Aorta (tissue), 5 donors: ENCODE measurements at regions not wholly inside any gene's neighbourhood (a gene's known extent, or its start where the extent isn't known, plus 50 kb on each side); places are given as distances from the start of the nearest gene placed in this dataset.

Experiments
- ATAC-seq: fragments of 200-7000 bp; cut with Tn5 transposase; one replicate; pipeline ENCODE4 v1.9.1; 2022; ENCODE audit warnings: moderate library complexity; ENCODE audit not compliant: low FRiP score
- DNase-seq, 2 donors: peaks; one replicate each; pipeline ENCODE4 v3.0.0-alpha.2; 2020
- H3K27ac ChIP-seq, 2 donors: one replicate each; pipeline ENCODE4 v1.5.1; 2013; ENCODE audit warnings: low read length in 2 of 2, mild to moderate bottlenecking in 2 of 2, moderate library complexity in 2 of 2, control low read depth in 1 of 2, inconsistent platforms in 1 of 2, low read depth in 1 of 2
- H3K27me3 ChIP-seq, 2 donors: one replicate each; pipeline ENCODE4 v1.6.1; 2013; ENCODE audit warnings: control low read depth in 1 of 2, low read length in 1 of 2, mild to moderate bottlenecking in 1 of 2, moderate library complexity in 1 of 2; ENCODE audit not compliant: insufficient read depth in 2 of 2, control insufficient read depth in 1 of 2
- H3K36me3 ChIP-seq, 2 donors: one replicate each; pipeline ENCODE4 v1.6.1; 2013; ENCODE audit warnings: control low read depth in 1 of 2, low read length in 1 of 2, mild to moderate bottlenecking in 1 of 2; ENCODE audit not compliant: insufficient read depth in 2 of 2, control insufficient read depth in 1 of 2
- H3K4me1 ChIP-seq, 2 donors: one replicate each; pipeline ENCODE4 v1.6.1; 2013; ENCODE audit warnings: low read length in 2 of 2, control low read depth in 1 of 2, mild to moderate bottlenecking in 1 of 2, moderate library complexity in 1 of 2; ENCODE audit not compliant: insufficient read depth in 2 of 2, control insufficient read depth in 1 of 2
- H3K4me3 ChIP-seq, 2 donors: one replicate each; pipeline ENCODE4 v1.5.1; 2013; ENCODE audit warnings: low read length in 2 of 2, control low read depth in 1 of 2, mild to moderate bottlenecking in 1 of 2
- H3K9me3 ChIP-seq: one replicate; pipeline ENCODE4 v1.6.1; 2013; ENCODE audit warnings: mild to moderate bottlenecking, low read length; ENCODE audit not compliant: control insufficient read depth
- WGBS, 2 donors: extraction: QIAGEN DNeasy Blood & Tissue Kit; methylation state at CpG; one replicate each; pipeline ENCODE4 v1.1.7; 2013; 5-methylcytosine and 5-hydroxymethylcytosine counted together
- intact Hi-C, 2 donors: fragments of 100-400 bp; cut with DNase I; formaldehyde crosslinking; loops; one replicate each; pipeline versions ENCODE4 v1.14.2 to v1.15.0; 2022
- donor health status: healthy with polysubstance abuse.
- donor health status: Bipolar disorder and iron deficiency.
- donor health status: DM: no; HTN: no; CAD: no.
- donor health status: DM: no; HTN: no; CAD: no.
- donor health status: DM: yes; HTN: yes; CAD: no.

DNA sequence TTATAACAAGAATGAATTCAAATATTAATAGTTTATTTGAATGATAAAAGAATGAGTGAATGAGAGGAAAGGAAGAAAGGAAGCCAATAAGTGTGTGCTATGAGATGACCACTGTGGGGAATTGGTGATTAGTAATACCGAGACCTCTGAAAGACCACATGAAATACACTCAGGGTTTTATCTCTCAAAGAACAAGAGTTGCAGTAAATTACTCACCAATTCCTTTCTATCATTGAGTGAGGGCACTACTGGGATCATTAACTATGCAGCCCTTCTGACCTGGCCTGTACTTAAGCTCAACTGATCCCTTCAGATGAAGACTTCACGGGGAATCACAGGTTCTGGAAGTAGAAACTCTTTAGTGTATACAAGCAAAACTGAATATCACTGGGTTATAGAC lies 1636.1 kb downstream of the SLITRK5 start:
- no peak overlapping the region for H3K4me3 ChIP-seq
- ATAC-seq (no peak), DNase-seq (no peak)
- H3K36me3 ChIP-seq, result no peaks in the 10 kb centered on the region
- H3K27me3 ChIP-seq, result no peaks in the 10 kb centered on the region
- intact Hi-C loops, result no loop called here
- no peaks in the 10 kb centered on the region for H3K4me1 ChIP-seq
- H3K27ac ChIP-seq, result no peak overlapping the region
- H3K9me3 ChIP-seq, result no peaks in the 10 kb centered on the region
- WGBS, 2 donors, result 77 to 82% methylated on average over 2 of the region's 2 CpGs

GRCh38 chr13:89310943-89311672 lies 1639.9 kb downstream of the SLITRK5 start:
- intact Hi-C loops, result no loop called here
- no peak for DNase-seq
- Histone ChIP-seq H3K27me3 (no peaks in the 10 kb centered on the region), H3K36me3 (no peaks in the 10 kb centered on the region), H3K9me3 (peaks cover 2% of the 10 kb centered on the region), H3K4me1 (no peaks in the 10 kb centered on the region), H3K27ac (no peak overlapping the region), H3K4me3 (no peak overlapping the region)
- 11 to 17% methylated on average over 4 of the region's 4 CpGs for WGBS, 2 donors
- no peak for ATAC-seq

DNA sequence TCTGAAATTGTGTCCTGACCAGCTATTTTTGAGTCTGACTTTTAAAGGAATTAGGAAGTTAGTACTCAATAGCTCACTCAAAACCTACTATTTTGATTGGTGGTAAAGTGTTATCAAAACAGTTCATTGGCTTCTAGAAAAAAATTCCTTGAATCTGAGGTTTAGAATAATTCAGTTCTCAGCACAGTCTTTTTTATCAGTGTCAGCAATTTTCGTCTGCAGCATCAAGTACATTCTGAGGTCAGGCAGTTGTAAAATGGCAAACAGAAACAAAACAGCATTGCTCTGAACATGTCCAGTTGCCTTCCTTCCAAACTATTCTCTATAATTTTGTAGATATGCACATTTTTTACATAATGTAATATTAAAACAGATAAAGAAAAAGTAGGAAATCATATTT lies 1644.1 kb downstream of the SLITRK5 start:
- Histone ChIP-seq H3K9me3 (peaks cover 2% of the 10 kb centered on the region), H3K27me3 (no peaks in the 10 kb centered on the region), H3K27ac (no peak overlapping the region), H3K36me3 (no peaks in the 10 kb centered on the region), H3K4me1 (no peaks in the 10 kb centered on the region), H3K4me3 (no peak overlapping the region)
- 7 to 8% methylated on average over 1 of the region's 1 CpG for WGBS, 2 donors
- ATAC-seq (no peak), DNase-seq (no peak)
- intact Hi-C loops, result no loop called here

GRCh38 chr13:89322466-89322865 lies 1651.3 kb downstream of the SLITRK5 start:
- intact Hi-C loops, result no loop called here
- Histone ChIP-seq H3K27ac (no peak overlapping the region), H3K4me3 (no peak overlapping the region), H3K9me3 (no peaks in the 10 kb centered on the region), H3K36me3 (no peaks in the 10 kb centered on the region), H3K4me1 (no peaks in the 10 kb centered on the region), H3K27me3 (no peaks in the 10 kb centered on the region)
- no peak for ATAC-seq
- DNase-seq, result no peak
- WGBS, 2 donors, result 64 to 65% methylated on average over 5 of the region's 5 CpGs

DNA sequence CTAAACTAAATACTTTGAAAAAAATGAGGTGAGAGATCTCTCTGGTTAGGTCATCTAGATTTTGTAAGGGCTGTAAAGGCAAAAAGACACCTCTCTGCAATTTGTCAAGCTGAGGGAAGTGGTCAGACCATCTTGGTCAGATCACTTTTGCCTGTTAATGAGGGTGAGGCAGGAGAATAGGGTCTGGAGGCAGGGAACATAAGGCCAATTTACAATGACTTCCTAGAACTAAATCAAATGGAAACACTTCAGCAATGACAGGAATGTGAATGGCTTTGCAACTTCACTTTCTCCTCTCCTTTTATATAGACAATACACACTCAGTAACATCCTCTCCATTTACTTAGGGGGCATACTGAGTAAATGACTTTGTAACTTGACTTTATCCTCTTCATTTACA lies 1653.4 kb downstream of the SLITRK5 start:
- DNase-seq, result no peak

GRCh38 chr13:89343165-89343564 lies 1672.0 kb downstream of the SLITRK5 start:
- intact Hi-C loops, result no loop called here
- H3K4me1 ChIP-seq, result no peaks in the 10 kb centered on the region
- H3K9me3 ChIP-seq, result peaks cover 2% of the 10 kb centered on the region
- no peak overlapping the region for H3K27ac ChIP-seq
- WGBS, 2 donors, result 70 to 78% methylated on average over 1 of the region's 1 CpG
- DNase-seq, result no peak
- no peak overlapping the region for H3K4me3 ChIP-seq
- no peaks in the 10 kb centered on the region for H3K27me3 ChIP-seq
- no peak for ATAC-seq
- H3K36me3 ChIP-seq, result no peaks in the 10 kb centered on the region

More for the DNA sequence above, 1653.4 kb downstream of the SLITRK5 start:
- no peaks in the 10 kb centered on the region for H3K4me1 ChIP-seq
- H3K36me3 ChIP-seq, result no peaks in the 10 kb centered on the region
- peaks cover 2% of the 10 kb centered on the region for H3K9me3 ChIP-seq
- no peaks in the 10 kb centered on the region for H3K27me3 ChIP-seq
- no peak for ATAC-seq
- no peak overlapping the region for H3K27ac ChIP-seq
- intact Hi-C loops, result no loop called here
- no peak overlapping the region for H3K4me3 ChIP-seq

- Histone ChIP-seq H3K4me1 (no peaks in the 10 kb centered on the region), H3K9me3 (no peaks in the 10 kb centered on the region), H3K27me3 (no peaks in the 10 kb centered on the region), H3K36me3 (no peaks in the 10 kb centered on the region), H3K27ac (no peak overlapping the region), H3K4me3 (no peak overlapping the region)
- ATAC-seq (no peak), DNase-seq (no peak)
- intact Hi-C loops, result no loop called here
- 76 to 79% methylated on average over 2 of the region's 2 CpGs for WGBS, 2 donors
These were observed 1681.2 kb downstream of the SLITRK5 start for GRCh38 chr13:89352384-89352783.

- H3K27ac ChIP-seq, result no peak overlapping the region
- WGBS, 2 donors, result 83 to 86% methylated on average over 4 of the region's 4 CpGs
- intact Hi-C loops, result no loop called here
- no peaks in the 10 kb centered on the region for H3K36me3 ChIP-seq
- H3K27me3 ChIP-seq, result no peaks in the 10 kb centered on the region
- no peak overlapping the region for H3K4me3 ChIP-seq
- no peaks in the 10 kb centered on the region for H3K9me3 ChIP-seq
- no peak for ATAC-seq
- DNase-seq, result no peak
- H3K4me1 ChIP-seq, result no peaks in the 10 kb centered on the region
These were observed 1690.7 kb downstream of the SLITRK5 start for GRCh38 chr13:89361909-89362308.

GRCh38 chr13:89363144-89363543 lies 1692.0 kb downstream of the SLITRK5 start:
- Histone ChIP-seq H3K9me3 (no peaks in the 10 kb centered on the region), H3K36me3 (no peaks in the 10 kb centered on the region), H3K27me3 (no peaks in the 10 kb centered on the region), H3K4me1 (no peaks in the 10 kb centered on the region), H3K4me3 (no peak overlapping the region), H3K27ac (no peak overlapping the region)
- 89 to 95% methylated on average over 29 to 41 of the region's 41 CpGs for WGBS, 2 donors
- intact Hi-C loops, result no loop called here
- DNase-seq (no peak), ATAC-seq (no peak)
